Activated CD4-positive, CD25-positive, alpha-beta regulatory T cell treated with anti-CD3 and anti-CD28 coated beads, Interleukin-2, amount 50 U/mL, for 72 hours (primary cell): ENCODE measurements at regions not wholly inside any gene's neighbourhood (a gene's known extent, or its start where the extent isn't known, plus 50 kb on each side); places are given as distances from the start of the nearest gene placed in this dataset.

Experiments used
- DNase-seq: peaks from one replicate; pipeline ENCODE4 v3.0.0; 2021

- no peak for DNase-seq
Measured at GRCh38 chr16:82402665-82403218, 224.0 kb upstream of the CDH13 start.

GRCh38 chr16:82400046-82400445 is 226.7 kb upstream of the CDH13 start:
- DNase-seq, result no peak

DNA sequence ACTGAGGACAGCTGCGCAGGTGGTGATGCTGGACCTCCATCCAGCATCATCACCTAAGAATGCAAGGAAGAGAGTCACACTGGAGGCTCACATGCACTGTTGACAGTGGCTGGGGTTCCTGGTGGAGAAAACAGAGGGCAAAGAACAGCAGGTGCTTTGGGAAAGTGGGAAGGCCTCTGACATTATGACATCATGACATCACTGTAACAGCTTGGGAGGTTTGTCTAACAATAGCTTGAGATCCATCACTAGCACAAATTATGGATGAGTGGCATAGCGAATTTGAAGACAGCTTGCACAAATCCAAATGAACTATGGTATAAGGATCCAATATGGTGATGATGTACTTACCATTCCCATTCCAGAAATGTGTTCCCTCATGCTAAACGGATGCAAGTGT is 226.5 kb upstream of the MPHOSPH6 start:
- DNase-seq, result no peak

GRCh38 chr16:82395212-82395611 is 225.2 kb upstream of the MPHOSPH6 start:
- DNase-seq, result no peak

DNA sequence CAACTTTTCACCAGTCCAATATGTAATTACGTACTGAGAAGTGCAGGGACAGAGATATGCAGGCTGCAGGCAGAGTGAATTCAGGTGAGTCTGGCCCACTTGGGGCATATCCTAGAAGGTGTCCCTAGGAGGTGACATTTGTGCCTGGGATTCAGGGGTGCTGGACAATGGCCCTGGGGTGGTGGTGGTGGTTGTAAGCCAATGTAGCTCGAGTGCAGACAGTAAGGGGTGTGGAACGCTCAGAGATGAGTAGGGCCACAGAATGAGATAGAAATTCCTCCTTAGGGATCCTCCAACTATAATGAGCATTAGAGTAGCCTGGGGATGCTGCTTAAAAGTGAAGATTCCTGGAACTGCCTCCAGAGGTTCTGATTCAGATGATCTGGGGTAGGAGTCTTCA is 221.7 kb upstream of the MPHOSPH6 start:
- no peak for DNase-seq

GRCh38 chr16:82389956-82390650 is 220.1 kb upstream of the MPHOSPH6 start:
- DNase-seq, result no peak

GRCh38 chr16:82386761-82387160 is 216.7 kb upstream of the MPHOSPH6 start:
- no peak for DNase-seq

GRCh38 chr16:82384949-82385348 is 214.9 kb upstream of the MPHOSPH6 start:
- no peak for DNase-seq

GRCh38 chr16:82384017-82384416 is 214.0 kb upstream of the MPHOSPH6 start:
- DNase-seq, result no peak

DNA sequence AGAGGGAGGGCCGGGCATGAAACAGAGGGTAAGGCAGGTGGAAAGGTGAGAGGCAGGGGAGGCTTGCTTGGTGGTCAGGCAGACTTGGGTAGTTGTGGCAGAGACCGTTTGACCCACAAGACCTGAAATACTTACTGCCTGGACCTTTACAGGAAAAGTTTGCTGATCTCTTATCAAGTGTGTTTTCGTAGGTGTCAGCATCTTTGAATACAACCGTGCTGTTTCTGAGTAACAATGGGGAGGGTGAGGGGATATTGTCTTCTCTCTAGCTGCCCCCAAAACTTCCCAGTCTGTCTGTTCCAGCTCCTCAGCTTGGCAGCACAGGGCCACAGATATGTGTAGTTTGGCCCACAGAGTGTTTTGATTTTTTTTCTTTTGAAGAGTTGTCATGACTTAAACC is 212.5 kb upstream of the MPHOSPH6 start:
- DNase-seq, result no peak

DNA sequence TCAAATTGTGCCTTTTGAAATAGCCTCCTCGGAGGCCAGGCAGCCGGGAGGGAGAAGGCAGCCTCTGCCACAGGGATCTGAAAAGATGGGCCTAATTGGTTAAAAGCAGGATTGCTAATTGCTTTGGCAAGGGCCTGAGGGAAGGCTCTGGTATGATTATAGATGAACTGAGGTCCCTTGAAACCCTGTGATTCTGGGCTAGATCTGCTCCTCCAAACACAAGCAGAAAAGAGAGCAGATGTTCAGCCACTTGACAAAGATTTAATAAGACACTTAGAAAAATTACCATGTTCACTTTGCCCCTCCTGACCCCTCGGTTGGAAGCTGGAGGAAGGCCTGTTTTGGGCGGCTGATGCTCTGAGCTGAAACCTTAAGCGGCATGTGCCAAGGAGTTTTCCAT is 209.5 kb upstream of the MPHOSPH6 start:
- no peak for DNase-seq

GRCh38 chr16:82373976-82374375 is 204.0 kb upstream of the MPHOSPH6 start:
- DNase-seq, result no peak

DNA sequence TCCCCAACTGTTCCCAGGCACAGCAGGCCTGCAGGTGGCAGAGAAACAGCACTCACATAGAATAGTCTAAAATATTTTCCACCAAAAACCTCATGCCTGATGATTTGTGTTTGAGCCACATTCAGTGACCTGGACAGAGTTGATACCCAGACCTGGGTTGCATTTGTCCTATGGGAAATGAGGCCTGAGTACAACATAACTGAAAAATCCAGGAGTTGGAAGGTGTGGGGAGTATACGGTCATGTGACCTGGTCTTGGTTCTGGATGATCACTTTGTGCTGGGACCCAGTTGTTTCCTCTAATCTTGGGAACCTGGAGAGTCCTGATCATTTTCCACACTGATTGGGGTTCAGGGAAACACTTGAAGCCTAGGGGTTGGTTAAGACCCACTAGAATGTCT is 200.3 kb upstream of the MPHOSPH6 start:
- no peak for DNase-seq

- no peak for DNase-seq
Measured at GRCh38 chr16:82368041-82368440, 198.0 kb upstream of the MPHOSPH6 start.

- DNase-seq, result no peak
Measured at GRCh38 chr16:82366462-82366861, 196.4 kb upstream of the MPHOSPH6 start.

DNA sequence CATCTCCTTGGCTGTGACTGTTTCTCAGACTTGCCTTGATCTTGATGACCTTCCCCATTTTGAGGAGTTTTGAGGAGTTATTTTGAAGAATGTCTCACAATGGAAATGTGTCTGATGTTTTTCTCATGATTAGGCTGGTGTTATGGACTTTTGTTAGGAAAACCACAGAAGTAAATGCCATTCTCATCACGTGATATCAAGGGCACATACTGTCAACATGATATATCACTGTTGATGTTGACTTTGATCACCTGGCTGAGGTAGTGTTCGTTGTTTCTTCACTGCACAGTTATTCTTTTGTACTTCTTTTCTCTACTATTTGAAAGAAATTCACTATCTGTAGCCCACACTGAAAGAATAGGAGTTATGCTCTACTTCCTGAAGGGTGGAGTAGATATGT is 194.7 kb upstream of the MPHOSPH6 start:
- DNase-seq, result no peak

- DNase-seq, result no peak
Measured at GRCh38 chr16:82363026-82363816, 193.2 kb upstream of the MPHOSPH6 start.

DNA sequence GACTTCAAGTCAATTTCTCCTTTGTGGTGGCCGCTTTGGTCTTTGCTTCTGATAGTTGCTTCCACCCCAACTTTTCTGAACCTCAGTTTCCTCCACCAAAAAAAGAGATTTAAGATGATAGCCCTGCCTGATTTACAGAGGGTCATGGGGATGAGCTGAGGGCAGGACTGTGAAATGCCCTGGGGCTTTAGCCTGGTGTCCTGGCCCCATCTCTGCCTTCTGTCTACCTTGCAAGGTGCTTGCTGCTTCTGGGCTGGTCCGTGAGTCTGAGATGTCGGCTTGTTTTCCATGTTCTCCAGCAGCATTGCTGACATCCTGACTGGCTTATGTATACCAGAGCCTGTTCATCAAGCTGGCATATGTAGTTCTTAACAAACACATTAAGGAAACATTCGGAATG is 191.9 kb upstream of the MPHOSPH6 start:
- DNase-seq, result no peak

DNA sequence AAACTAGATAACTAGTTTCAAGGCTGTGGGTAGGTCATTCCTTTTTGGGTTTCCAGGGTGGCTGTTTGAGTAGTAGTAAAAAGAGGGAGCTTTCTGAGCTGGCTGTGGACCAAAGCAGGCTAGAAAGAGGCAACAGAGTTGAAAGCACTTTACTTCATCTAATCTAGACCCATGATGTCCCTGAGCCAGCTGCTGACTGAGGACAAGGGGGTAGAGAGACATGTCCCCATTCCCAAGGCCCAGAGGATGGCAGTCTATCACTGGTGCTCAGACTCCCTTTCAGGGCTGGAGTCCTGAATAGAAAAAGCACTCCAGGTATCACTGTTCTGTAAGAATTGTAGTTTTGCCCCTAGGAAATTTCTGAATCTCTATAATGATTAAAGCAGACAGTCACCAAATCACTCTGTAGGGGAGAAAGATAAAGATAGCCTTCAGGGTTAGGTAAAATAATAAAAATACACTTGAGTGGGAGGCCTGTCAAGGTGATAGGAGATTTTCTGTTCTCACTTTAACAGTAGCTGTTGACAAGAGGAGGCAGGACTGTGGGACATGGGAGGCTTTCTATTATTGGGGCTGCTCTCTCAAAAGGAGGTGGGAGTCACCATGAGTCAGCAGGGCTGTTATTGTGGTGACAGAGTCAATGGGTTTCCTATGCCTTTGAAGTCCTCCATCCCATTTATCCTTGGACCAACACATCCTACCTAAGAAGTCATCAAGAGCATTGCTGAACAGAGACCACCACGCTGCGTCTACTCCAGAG is 190.2 kb upstream of the MPHOSPH6 start:
- no peak for DNase-seq

GRCh38 chr16:82358606-82359221 is 188.7 kb upstream of the MPHOSPH6 start:
- no peak for DNase-seq

- DNase-seq, result no peak
Measured at GRCh38 chr16:82358161-82358560, 188.1 kb upstream of the MPHOSPH6 start.

DNA sequence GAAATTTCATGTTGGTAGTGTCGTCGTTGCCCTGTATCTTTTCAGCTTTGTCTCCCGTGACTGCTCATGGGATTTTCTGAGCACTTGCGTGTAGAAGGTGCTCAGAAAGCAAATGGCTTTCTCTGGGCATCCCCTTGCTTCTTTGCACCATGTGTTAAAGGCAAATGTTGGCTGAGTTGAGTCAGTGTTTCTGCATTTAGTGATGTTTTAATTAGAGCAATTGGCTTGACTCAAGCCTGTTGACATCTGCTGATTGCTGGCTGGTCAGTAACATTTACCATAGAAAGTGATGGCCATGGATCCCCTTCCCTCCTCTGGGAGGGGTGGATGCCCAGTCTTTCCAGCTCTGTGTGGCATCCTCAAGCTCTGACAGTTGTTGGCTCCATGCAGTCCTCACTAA is 187.2 kb upstream of the MPHOSPH6 start:
- no peak for DNase-seq

DNA sequence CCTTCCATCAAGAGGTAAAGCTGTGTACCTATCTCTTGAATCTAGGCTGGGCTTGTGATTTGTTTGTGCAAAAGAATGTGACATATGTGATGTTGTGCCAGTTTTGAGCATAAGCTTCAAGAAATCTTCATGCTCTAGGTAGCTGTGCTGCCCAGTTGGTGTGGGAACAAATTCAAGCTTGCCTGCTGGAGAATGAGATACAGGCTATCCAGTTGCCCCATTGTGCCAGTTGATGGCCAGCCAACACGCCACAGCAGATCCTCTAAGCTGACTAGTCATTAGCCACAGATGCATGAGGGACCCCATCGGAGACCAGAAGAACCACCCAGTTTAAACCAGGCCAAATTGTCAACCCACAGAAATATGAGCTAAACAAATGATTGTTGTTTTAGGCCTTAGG is 180.5 kb upstream of the MPHOSPH6 start:
- no peak for DNase-seq
